ENCODE measurements at regions not wholly inside any gene's neighbourhood (a gene's known extent, or its start where the extent isn't known, plus 50 kb on each side); places are given as distances from the start of the nearest gene placed in this dataset.

GRCh38 chr4:127450276-127450675 lies 182.5 kb upstream of the INTU start:
- TF ChIP-seq CTCF (IDR thresholded peaks at IDR 0.05; ENCODE audit: insufficient read depth, low read length): no peak
- TF ChIP-seq GABPA (IDR thresholded peaks at IDR 0.05; ENCODE audit: low read depth): no peak
- TF ChIP-seq POLR2AphosphoS5 (IDR thresholded peaks at IDR 0.05; ENCODE audit: low read depth): no peak
- no peak for TF ChIP-seq REST (IDR thresholded peaks at IDR 0.05; ENCODE audit: insufficient replicate concordance, low read depth)
- no peak for TF ChIP-seq SPI1 (IDR thresholded peaks at IDR 0.05; ENCODE audit: borderline replicate concordance, low read depth)

All from HL-60 (cell line).